ENCODE measurements at regions not wholly inside any gene's neighbourhood (a gene's known extent, or its start where the extent isn't known, plus 50 kb on each side); places are given as distances from the start of the nearest gene placed in this dataset.

DNA sequence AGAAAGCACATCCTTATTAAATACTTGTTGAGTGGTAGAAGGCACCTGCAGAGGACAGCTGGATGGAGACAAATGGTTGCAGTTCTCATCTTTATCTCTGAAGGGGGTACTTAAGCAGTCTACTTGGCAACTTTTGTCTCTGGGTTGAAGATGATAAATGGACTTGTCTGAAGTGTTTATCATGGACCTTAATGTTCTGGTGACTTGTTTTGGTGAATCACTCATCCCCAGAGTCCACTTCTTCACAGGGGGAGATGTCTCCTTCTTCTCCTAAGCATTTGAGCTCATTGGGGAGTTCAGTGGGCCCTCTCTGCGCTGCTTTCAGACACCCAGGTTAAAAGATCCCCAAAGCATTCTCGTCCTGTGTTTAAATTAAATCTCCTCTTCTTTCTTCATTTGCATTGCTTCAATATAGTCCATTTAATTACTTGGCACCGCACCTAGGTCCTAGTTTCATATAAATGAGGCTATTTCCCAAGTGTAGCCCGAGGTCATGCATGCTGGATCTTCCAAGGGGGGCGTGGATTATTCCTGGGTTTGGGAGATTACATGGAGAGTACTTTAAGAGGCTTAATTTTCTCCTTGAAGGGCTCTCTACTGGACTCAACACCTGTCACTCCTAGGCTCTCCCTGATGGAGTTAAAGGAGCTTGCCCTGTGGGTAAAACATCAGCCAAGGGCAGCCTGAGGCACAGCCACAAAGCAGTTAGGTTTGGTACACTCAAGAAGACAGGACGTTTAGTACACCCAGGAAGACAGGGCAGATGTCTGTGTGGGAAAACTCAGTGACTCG is 239.3 kb upstream of the C2CD4B start:
- TF ChIP-seq EZH2 (optimal IDR thresholded peaks at IDR 0.05; ENCODE audit: low read depth, low read length) (no peak), EZH2phosphoT487 (IDR thresholded peaks at IDR 0.05; ENCODE audit: low read length) (no peak)
- TF ChIP-seq, protein P1, sequence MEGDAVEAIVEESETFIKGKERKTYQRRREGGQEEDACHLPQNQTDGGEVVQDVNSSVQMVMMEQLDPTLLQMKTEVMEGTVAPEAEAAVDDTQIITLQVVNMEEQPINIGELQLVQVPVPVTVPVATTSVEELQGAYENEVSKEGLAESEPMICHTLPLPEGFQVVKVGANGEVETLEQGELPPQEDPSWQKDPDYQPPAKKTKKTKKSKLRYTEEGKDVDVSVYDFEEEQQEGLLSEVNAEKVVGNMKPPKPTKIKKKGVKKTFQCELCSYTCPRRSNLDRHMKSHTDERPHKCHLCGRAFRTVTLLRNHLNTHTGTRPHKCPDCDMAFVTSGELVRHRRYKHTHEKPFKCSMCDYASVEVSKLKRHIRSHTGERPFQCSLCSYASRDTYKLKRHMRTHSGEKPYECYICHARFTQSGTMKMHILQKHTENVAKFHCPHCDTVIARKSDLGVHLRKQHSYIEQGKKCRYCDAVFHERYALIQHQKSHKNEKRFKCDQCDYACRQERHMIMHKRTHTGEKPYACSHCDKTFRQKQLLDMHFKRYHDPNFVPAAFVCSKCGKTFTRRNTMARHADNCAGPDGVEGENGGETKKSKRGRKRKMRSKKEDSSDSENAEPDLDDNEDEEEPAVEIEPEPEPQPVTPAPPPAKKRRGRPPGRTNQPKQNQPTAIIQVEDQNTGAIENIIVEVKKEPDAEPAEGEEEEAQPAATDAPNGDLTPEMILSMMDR (IDR thresholded peaks at IDR 0.05; ENCODE audit: low read length) = no peak
- H3K27me3 ChIP-seq (replicated peaks; ENCODE audit: insufficient read depth, low read length) = no peaks in the 10 kb centered on the region
- no peaks in the 10 kb centered on the region for H3K9me3 ChIP-seq (replicated peaks; ENCODE audit: insufficient read depth, low read length)
- no peak overlapping the region for H3K4me3 ChIP-seq (ENCODE audit: low read length)
- no peaks in the 10 kb centered on the region for H3F3A ChIP-seq (ENCODE audit: insufficient read depth, low read length)
- no peak overlapping the region for H3K9ac ChIP-seq (ENCODE audit: low read length)
- no peaks in the 10 kb centered on the region for H3K4me1 ChIP-seq (ENCODE audit: low read length)
- H2AFZ ChIP-seq (ENCODE audit: low read length) = no peak overlapping the region
- H3K4me2 ChIP-seq (ENCODE audit: low read depth, low read length) = no peak overlapping the region
- no peaks in the 10 kb centered on the region for H4K20me1 ChIP-seq (ENCODE audit: insufficient read depth, low read length)
- no peak for DNase-seq
- H3K9me2 ChIP-seq (replicated peaks; ENCODE audit: insufficient read depth, low read length) = no peaks in the 10 kb centered on the region
- H3K27ac ChIP-seq (ENCODE audit: low read length) = no peak overlapping the region
- H3K36me3 ChIP-seq (replicated peaks; ENCODE audit: insufficient read depth, low read length) = no peaks in the 10 kb centered on the region
- no peaks in the 10 kb centered on the region for H3K79me2 ChIP-seq (ENCODE audit: low read length)

GRCh38 chr15:62406305-62406891 is 241.3 kb upstream of the C2CD4B start:
- no peaks in the 10 kb centered on the region for H3K9me2 ChIP-seq (replicated peaks; ENCODE audit: insufficient read depth, low read length)
- TF ChIP-seq EZH2 (optimal IDR thresholded peaks at IDR 0.05; ENCODE audit: low read depth, low read length) (no peak), EZH2phosphoT487 (IDR thresholded peaks at IDR 0.05; ENCODE audit: low read length) (no peak)
- TF ChIP-seq, protein P1 (IDR thresholded peaks at IDR 0.05; ENCODE audit: low read length) = no peak
- no peaks in the 10 kb centered on the region for H3K79me2 ChIP-seq (ENCODE audit: low read length)
- H3K4me3 ChIP-seq (ENCODE audit: low read length) = no peak overlapping the region
- H3K27ac ChIP-seq (ENCODE audit: low read length) = no peak overlapping the region
- H2AFZ ChIP-seq (ENCODE audit: low read length) = no peak overlapping the region
- H3K4me1 ChIP-seq (ENCODE audit: low read length) = no peaks in the 10 kb centered on the region
- H3K4me2 ChIP-seq (ENCODE audit: low read depth, low read length) = no peak overlapping the region
- no peak for DNase-seq
- no peaks in the 10 kb centered on the region for H3K27me3 ChIP-seq (replicated peaks; ENCODE audit: insufficient read depth, low read length)
- H4K20me1 ChIP-seq (ENCODE audit: insufficient read depth, low read length) = no peaks in the 10 kb centered on the region
- no peaks in the 10 kb centered on the region for H3K9me3 ChIP-seq (replicated peaks; ENCODE audit: insufficient read depth, low read length)
- no peak overlapping the region for H3K9ac ChIP-seq (ENCODE audit: low read length)
- no peaks in the 10 kb centered on the region for H3F3A ChIP-seq (ENCODE audit: insufficient read depth, low read length)
- H3K36me3 ChIP-seq (replicated peaks; ENCODE audit: insufficient read depth, low read length) = no peaks in the 10 kb centered on the region

DNA sequence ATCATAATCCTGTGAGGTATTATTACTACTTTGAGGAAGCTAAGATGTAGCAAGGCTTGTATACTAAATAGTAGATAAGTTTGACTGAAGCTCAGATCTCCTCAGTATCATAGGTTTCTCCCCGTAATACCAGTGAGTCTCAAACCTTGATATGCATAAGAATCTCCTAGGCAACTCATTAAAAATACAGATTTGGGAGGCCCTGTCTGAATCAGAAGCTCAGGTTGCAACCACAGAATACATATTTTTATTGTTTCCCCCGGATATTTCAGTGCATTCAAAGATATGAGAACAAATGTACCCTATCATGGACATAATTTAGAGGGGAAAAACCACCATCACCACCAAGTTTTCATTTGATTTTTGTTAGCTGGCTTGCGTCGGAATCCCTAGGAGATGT is 242.1 kb upstream of the C2CD4B start:
- no peak for DNase-seq
- H3K9me3 ChIP-seq (replicated peaks; ENCODE audit: insufficient read depth, low read length) = no peaks in the 10 kb centered on the region
- no peaks in the 10 kb centered on the region for H3K36me3 ChIP-seq (replicated peaks; ENCODE audit: insufficient read depth, low read length)
- H3K4me3 ChIP-seq (ENCODE audit: low read length) = no peak overlapping the region
- no peaks in the 10 kb centered on the region for H3K27me3 ChIP-seq (replicated peaks; ENCODE audit: insufficient read depth, low read length)
- no peak overlapping the region for H3K27ac ChIP-seq (ENCODE audit: low read length)
- no peak overlapping the region for H3K9ac ChIP-seq (ENCODE audit: low read length)
- H2AFZ ChIP-seq (ENCODE audit: low read length) = no peak overlapping the region
- H3K4me1 ChIP-seq (ENCODE audit: low read length) = no peaks in the 10 kb centered on the region
- no peaks in the 10 kb centered on the region for H3K9me2 ChIP-seq (replicated peaks; ENCODE audit: insufficient read depth, low read length)
- H3F3A ChIP-seq (ENCODE audit: insufficient read depth, low read length) = no peaks in the 10 kb centered on the region
- H4K20me1 ChIP-seq (ENCODE audit: insufficient read depth, low read length) = no peaks in the 10 kb centered on the region
- no peaks in the 10 kb centered on the region for H3K79me2 ChIP-seq (ENCODE audit: low read length)
- no peak overlapping the region for H3K4me2 ChIP-seq (ENCODE audit: low read depth, low read length)
- TF ChIP-seq EZH2phosphoT487 (IDR thresholded peaks at IDR 0.05; ENCODE audit: low read length) (no peak), EZH2 (optimal IDR thresholded peaks at IDR 0.05; ENCODE audit: low read depth, low read length) (no peak)
- TF ChIP-seq, protein P1 (IDR thresholded peaks at IDR 0.05; ENCODE audit: low read length) = no peak

Data from MM.1S (cell line).